ENCODE measurements at regions not wholly inside any gene's neighbourhood (a gene's known extent, or its start where the extent isn't known, plus 50 kb on each side); places are given as distances from the start of the nearest gene placed in this dataset.

- TF ChIP-seq ZNF274 (IDR thresholded peaks at IDR 0.05; ENCODE audit: low read depth, low read length) (no peak), SUZ12 (IDR thresholded peaks at IDR 0.05; ENCODE audit: extremely low read depth, insufficient read depth, insufficient read length) (no peak), YY1 (IDR thresholded peaks at IDR 0.05; ENCODE audit: insufficient read depth, insufficient read length) (no peak)
Measured at GRCh38 chr18:23337599-23338444, 115.3 kb upstream of the RIOK3 start.

All from NT2/D1 (cell line).